HG02973 (cell line): ENCODE measurements at regions not wholly inside any gene's neighbourhood (a gene's known extent, or its start where the extent isn't known, plus 50 kb on each side); places are given as distances from the start of the nearest gene placed in this dataset.
"Not testable (repeated sequence)": the region's sequence is repeated elsewhere in the genome, so short reads cannot be mapped to it uniquely, and the experiment has no call there.

Experiments
- ATAC-seq: cut with Tn5 transposase; IDR thresholded peaks from one replicate; pipeline ENCODE4 v1.9.1; 2021; ENCODE audit warnings: moderate library complexity; ENCODE audit not compliant: unreplicated experiment

DNA sequence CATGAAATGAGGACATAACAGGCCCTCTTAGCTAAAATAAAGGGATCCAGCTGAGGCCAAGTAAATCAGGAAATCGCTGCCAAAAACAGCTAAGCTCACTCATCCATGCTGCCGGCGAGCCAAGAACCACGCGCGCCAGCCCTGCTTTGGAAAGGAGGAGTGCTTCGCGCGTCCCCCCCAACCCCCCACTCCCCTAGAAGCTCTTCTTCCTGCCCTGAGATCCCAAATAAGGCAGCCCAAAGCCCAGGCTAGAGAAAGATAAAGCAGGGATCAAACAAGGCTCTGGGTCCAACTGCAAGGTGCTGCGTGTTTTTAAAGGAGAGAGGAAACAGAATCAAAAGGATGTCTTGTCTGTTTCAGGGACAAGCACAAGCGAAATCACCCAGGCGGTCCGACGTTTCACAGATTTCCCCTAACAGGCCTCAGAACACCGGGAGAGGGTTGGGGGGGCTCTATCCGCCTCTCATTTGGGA is 168.3 kb upstream of the AUTS2 start:
- no peak for ATAC-seq

DNA sequence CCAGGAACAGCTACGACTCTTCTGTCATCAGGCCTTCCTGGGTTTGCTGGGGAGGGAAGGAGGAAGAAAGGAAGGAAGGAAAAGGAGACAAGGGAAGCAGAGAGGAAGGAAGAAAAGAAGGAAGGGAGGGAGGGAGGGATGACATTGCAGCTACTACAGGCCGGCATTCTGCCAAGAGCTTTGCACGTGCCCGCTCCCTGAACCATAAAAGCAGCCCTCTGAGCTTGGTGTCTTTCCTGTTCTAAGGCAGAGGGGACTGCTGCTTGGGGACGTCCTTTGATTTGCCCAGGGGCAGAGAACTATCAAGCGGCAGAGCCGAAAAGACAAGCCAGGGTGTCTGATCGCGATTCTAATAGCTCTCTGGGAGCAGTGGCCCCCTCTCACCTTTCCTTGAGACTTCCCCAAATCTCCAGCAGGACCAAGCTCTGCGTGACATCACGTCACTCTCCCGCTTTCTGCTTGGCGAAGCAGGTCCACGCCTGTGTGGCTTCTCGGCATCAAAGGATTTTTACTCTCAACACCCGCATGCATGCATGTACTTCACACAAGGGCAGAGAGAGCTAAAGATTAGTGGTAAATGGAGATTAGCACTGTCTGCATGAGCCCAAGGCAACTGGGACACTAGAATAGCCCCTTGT is 167.8 kb upstream of the AUTS2 start:
- no peak for ATAC-seq

DNA sequence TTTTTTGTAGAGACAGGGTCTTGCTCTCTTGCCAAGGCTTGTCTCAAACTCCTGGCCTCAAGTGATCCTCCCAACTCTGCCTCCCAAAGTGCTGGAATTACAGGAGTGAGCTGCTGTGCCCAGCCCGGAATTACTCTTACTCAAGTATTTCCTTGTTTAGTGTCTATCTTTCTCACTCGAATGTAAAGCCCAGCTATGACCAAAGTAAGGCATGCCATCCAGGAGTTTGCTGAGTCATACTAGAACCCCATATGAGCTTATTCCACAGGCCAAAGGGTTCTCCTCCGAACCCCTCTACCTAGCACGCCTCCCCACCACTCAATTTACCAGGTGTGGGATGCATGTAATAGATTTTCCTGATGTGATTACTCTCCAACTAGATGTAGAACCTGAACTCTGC is 166.6 kb upstream of the AUTS2 start:
- ATAC-seq = no peak

DNA sequence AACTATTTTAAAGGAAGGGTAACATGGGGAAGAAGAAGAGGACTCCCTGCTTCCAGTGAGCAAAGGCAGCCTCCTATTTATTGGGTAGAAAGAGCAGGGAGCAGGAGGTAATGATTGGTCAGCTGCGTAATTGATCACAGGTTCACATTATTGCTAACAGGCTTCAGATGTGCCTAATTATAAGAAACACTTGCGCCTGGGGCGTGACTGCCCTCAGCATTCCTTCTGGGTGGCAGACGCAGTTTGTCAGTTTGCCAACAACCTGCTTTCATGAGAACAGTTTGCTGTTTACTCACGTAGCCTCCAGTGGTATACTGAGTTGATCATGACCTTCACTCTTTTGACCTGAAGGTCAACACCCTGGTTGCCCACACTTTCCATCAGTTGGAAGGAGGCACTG is 166.0 kb upstream of the AUTS2 start:
- not testable (repeated sequence) for ATAC-seq

DNA sequence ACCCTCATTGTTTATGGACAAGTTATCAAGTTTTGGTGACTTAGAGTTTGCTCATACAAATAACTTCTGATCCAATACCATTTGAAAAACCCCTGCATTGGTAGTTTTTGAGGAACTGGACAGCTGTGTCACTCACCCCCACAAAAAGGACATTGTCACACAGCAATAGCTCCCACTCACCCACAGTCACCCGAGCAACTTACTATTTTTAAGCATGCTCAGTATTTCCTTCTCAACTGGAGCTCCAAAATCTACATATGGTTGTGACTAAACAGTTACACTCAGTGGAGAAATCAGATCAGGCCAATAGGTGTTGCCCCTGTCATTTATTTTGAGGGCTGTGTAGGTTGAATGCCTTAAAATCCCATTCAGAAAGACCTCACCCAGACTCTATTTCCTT is 165.2 kb upstream of the AUTS2 start:
- no peak for ATAC-seq

DNA sequence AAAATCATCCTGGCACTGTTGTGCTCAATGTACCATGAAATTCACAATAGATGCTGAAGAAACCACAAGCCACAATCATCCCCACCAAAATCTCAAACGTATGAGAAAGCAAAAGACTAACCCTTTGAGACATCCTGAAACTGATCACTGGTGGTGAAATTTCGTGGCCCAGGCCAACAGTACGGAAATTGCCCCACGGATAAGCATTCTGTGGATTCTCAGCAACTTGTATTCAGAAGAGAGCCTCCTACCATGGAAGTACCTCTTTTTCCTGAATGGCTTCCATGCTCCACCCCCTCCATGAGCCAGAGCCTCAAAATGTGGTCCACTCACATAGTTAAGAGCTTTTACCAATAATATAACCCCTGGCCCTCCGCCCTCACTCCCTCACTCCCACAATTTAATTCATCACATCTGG is 163.9 kb upstream of the AUTS2 start:
- no peak for ATAC-seq

DNA sequence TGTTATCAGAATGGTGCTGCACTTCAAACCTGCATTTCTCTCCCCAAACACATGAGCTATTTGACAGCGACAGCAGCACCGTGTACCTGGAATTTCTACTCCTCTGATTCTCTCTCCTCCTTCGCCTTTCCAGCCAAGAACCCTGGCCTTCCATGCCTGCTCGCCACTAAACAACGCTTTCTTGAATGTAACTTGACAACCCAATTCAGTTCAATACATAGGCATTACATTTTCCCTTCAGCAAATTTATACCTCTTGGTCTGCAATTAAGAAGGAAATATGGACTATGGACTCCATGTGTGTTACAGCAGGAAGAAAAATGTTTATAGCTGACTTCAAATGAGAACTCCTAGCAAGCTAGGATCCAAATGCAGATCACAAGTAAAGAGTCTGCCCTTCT is 162.6 kb upstream of the AUTS2 start:
- no peak for ATAC-seq

DNA sequence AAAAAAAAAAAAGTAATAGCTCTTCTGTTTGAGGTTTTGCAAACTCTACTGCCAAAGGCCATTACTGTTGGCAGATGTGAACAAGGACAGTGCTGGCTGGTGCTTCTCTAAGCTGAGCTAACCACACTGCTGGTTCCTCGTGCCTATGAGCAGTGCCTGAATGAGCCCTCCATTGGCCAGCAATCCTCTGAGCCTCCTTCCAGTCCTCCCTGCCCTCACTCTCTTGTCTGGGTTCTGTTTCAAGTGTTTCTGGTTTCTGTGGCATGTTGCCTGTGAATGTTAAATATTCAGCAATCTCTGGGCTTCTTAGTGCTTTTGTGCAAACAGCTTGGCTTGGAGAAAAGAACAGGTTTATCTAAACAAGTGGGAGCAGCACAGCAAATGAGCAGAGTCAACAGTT is 161.3 kb upstream of the AUTS2 start:
- ATAC-seq = no peak

DNA sequence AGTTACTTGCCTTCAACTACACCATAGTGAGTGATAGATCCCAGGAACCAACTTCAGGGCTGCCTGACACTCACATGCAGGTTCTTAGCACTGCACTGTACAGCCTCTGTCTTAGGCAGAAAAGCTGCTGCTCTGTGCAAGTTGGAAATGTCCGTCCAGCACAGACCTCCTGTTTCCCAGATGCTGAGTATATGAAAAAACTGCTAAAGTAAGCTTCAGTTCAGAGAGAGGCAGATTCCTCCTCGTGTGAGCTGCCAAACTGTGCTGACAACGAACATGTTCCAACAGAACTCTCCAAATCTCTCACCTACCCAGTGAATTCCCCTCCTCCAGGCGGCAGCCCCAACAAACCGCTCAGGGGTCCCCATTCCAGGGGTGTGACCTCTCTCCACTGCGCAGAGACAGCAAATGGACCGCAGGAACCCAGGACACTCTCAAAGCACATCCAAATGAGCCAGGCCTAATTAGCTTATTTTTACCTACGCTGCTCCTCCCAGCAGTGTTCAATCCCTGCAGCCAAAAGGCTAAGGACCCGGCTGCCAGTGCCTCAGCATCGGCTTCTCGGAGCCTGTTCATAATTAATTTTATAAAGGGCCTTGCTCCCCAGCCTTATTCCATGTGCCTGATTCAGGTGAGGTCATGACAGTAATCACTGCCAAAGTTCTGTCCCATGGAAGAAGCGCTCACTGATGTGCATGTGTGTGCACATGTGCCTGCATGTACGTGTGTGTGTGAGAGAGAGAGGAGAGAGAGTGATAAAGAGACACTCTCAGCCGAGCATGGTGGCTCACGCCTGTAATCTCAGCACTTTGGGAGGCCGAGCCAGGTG is 159.5 kb upstream of the AUTS2 start:
- no peak for ATAC-seq

DNA sequence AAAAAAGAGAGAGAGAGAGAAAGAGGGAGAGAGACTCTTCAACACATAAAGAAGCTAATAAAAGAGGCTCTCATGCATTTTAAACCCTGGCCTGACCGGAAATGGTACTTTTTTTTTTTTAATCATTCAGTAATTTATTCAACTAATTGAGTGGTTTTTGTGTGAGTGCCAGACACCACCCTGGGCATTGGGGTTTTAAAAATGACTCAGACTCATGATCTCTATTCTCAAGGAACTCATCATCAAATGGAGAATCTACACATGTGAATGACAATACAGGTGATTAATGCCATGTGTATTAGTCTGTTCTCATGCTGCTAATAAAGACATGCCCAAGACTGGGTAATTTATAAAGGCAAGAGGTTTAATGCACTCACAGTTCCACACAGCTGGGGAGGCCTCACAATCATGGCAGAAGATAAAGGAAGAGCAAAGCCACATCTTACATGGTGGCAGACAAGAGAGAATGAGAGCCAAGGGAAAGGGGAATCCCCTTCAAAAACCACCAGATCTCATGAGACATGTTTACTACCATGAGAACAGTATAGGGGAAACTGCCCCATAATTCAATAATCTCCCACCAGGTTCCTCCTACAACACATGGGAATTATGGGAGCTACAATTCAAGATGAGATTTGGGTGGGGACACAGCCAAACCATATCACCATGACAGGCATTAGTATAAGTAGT is 158.5 kb upstream of the AUTS2 start:
- no peak for ATAC-seq

DNA sequence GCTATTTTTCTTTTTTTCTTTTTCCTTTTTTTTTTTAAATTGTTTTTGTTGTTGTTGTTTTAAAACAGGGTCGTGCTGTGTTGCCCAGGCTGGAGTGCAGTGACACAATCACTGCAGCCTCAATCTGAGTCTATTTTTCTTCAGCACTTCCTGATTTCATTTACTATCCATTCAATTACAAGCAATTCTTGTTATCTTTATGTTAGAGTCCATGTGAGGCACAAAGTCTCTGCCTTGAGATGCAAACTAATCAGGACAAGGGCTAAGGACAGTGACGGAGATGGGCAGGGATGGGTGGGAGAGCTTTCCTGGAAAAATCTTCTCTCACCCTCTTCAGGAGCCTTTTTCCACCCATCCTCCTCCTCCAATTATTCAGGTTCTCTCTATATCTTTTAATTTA is 157.3 kb upstream of the AUTS2 start:
- no peak for ATAC-seq

DNA sequence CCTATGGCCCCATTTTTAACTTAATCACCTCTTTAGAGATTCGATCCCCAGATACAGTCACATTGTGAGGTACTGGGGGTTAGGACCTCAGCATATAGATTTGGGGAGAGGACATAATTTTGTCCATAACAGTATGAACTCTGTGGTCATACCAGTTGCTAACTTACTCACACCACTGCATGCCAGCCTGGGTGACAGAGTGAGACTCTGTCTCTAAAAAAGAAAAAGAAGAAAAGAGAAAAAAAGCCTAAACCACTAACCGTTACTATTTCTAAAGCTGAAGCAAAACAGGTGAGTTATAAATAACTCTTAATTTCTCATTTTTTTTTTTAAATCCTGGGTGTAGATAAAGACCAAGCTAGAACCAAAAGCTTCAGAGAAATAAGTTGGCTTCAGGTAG is 155.1 kb upstream of the AUTS2 start:
- ATAC-seq = no peak

DNA sequence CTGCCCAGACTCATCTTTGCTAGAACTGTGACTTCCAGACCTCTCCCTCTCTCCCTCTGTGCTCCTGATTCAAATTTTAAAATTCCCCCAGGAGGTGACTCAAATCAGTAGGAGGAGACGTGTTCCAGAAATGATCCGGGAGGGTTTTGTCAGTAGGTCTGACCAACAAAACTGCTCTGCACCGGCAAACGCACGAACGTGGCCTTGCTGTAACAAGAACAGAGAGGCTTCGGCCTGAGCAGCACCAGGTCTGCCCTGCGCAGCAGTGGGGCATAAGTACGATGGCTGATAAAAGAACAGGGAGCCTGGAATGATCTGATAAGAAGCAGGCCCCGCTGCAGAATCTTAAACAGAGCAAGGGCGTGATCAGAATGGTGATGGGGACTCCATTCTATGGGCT is 152.7 kb upstream of the AUTS2 start:
- ATAC-seq = no peak

DNA sequence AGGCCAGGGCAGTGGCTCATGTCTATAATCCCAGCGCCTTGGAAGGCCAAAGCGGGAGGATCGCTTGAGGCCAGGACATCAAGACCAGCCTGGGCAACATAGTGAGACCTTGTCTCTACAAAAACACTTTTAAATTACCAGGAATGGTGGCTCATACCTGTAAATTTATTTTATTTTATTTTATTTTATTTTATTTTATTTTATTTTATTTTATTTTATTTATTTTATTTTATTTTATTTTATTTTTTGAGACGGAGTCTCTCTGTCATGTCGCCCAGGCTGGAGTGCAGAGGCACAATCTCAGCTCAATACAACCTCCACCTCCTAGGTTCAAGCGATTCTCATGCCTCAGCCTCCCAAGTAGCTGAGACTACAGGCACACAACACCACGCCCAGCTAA is 152.1 kb upstream of the AUTS2 start:
- not testable (repeated sequence) for ATAC-seq

DNA sequence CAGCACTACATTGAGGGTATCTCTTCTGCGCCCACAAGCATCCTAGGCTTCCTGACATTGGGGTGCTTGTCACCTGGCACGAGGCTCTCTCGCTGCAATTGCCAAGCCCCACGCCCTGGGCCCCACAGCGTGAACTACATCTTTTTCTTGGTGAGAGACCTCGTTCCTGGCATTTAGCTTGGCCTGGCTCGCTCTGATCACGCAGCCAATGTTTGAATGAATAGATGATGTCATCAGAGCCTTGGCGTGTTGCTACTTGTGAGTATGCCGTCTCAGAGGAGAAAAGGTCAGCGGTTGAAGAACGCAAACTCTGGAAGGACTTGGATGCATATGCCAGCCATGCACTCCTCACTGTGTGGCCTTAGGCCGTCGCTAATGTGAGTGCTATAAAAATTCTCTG is 150.2 kb upstream of the AUTS2 start:
- ATAC-seq = no peak

DNA sequence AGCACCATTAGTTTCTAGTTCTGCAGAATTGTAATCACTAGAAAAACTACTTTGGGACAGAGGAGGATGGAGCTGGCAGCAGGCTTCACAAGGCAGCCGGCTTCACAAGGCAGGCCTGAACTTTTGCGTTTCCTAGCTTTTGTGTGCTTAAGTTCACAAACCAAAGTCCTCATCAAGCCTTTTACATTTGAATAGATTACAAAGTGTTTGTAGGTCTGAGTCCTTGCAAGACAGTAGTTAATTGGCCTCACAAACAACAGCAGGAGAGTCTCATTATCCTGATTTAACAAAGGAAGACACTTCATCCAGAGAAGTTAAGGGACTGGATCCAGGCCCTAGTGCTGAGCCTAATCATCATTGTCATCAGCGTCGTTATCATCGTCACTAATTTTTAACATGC is 147.8 kb upstream of the AUTS2 start:
- no peak for ATAC-seq

DNA sequence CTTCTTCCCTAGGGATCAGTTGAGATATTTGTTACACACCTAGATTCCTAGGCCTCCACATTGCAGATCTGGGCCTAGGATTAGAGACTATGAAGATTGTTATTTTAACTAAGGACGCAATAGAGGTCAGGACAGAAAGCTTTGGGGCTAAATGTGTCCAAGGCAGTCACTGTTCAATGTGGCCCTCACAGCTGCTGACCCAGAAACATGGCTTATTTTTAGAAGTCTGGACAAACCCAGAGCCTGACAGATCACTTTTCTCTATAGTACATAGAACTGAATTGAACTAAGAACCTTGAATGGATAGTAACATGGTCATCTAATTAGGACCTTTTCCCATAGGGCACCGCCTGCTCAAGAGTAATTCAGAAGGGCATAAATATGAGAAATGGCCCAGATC is 146.6 kb upstream of the AUTS2 start:
- ATAC-seq = no peak

DNA sequence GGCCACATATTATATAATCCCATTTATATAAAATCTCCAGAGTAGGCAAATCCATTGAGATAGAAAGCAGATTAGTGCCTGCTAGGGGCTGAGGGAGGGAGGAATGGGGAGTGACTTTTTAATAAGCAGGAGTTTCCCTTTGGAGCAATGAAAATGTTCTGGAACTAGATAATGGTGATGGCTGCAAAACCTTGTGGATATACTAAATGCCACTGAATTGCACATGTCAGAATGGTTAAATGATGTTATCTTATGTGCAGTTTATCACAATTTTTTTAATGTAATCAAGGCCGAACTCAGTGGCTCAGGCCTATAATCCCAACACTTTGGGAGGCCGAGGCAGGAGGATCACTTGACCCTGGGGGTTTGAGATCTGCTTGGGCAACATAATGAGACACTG is 145.5 kb upstream of the AUTS2 start:
- ATAC-seq = no peak

DNA sequence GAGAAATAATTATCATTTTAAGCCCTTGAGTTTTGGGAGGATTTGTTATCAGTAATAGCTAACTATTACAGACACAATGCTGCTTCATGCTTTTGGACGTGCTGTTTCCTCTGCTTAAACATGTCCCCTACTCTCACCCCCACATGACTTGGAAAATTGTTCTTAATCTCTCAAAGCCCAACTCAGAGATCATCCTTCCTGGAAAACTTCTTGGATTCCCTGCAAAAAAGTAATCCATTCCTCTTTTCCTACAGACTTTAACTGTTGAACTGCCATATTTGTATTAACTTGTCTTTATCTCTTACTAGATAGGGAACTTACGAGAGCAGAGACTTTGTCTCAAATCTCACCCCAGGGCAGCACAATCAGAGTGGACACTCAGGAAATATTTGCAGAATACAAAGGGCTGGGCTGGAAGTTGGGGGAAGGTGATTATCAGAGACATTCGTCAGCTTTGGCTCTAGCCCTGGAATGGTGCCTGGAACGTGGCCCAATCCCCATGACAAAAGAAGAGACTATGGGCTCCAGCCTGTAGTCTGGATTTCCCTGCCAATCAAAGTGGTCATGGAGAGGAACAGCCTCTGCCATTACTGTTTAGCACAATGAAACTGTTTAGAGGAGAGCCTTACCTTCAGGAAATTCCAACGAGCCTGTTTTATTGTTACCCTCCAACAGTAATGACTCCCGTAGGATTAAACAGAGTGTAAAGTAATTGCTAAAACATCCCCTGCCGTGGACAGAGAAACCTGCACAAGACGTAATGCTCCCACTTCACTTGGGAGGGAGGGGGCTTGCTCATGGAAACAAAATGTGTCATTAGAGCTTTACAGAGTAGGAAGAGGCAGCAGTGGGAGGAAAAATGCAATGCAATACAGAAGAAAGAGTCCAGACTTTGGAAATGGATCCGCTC is 140.4 kb upstream of the AUTS2 start:
- ATAC-seq = no peak

DNA sequence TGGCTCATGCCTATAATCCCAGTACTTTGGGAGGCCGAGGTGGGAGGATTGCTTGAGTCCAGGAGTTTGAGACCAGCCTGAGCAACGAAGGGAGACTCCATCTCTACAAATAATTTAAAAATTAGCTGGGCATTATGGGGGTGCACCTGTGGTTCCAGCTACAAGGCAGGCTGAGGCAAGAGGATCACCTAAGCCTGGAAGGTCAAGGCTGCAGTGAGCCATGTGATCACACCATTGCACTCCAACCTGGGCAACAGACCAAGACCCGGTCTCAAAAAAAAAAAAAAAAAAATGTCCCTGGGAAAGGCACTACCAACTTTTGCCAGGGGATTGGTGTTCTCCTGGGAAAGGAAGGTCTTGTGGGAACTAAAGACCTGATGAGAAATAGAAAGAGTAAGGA is 134.2 kb upstream of the AUTS2 start:
- no peak for ATAC-seq

DNA sequence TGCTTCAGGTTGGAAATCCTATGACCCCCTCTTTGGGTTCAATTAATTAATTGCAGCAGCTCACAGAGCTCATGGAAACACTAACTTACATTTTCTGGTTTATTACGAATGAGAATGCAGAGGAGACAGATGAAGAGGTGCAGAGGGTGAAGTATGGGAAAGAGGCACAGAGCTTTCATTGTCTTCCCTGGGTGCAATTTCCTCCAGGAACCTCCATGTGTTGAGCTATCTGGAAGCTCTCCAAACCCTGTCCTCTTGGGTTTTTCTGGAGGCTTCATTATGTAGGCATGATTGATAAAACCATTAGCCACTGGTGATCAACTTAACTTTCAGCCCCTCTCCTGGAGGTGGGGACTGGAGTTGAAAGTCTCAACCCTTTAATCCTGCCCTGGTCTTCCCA is 133.0 kb upstream of the AUTS2 start:
- ATAC-seq = no peak
